Heart left ventricle (tissue), 13 donors: ENCODE measurements at regions not wholly inside any gene's neighbourhood (a gene's known extent, or its start where the extent isn't known, plus 50 kb on each side); places are given as distances from the start of the nearest gene placed in this dataset.

Source experiments
- CTCF ChIP-seq, 12 donors: fragments of 200-600 bp; sonication (generic) in 4 of 12; IDR thresholded peaks; one replicate each; pipeline versions ENCODE4 v1.5.0 to v1.8.0; 2018 to 2022; ENCODE audit warnings: antibody characterized with exemption in 12 of 12, mild to moderate bottlenecking in 5 of 12
- POLR2A ChIP-seq, 2 donors: fragments of 450-650 bp; IDR thresholded peaks; one replicate each; pipeline ENCODE4 v1.6.1; 2017; ENCODE audit warnings: antibody characterized with exemption in 2 of 2, mild to moderate bottlenecking in 2 of 2, moderate library complexity in 2 of 2
- donor health status: ischemic (EF 13 %, LVEDD 7.1; RV severe dilation, severe dysfunction).
- donor health status: DM: no; HTN: yes; CAD: no.
- donor health status: DM: no; HTN: no; CAD: no.
- donor health status: ischemic (EF 25% LVEDD 6.9; RV normal size, moderate dysfunction).
- donor health status: ischemic (EF 25% LVEDD 5.7; RV mildly dilated, moderate dysfunction).
- donor health status: ischemic (EF 35%, LVEDD 5.7; RV mildly dilated, moderate dysfunction).
- donor health status: nonischemic (EF 11% LVEDD 7.7; RV severe dilation, severe dysfunction).
- donor health status: DM: yes; HTN: yes; CAD: no.
- donor health status: PGD.
- donor health status: ischemic (EF 29% LVEDD 5.4; RV normal size, mild dysfunction).
- donor health status: nonischemic (EF 23%, LVEDD 6.1; RV moderate dilation, normal function).

- no peak for TF ChIP-seq CTCF (IDR thresholded peaks at IDR 0.05)
- no peak for TF ChIP-seq POLR2A (IDR thresholded peaks at IDR 0.05)
Observed at GRCh38 chr5:67510204-67510603, 313.6 kb upstream of the CD180 start.
